SK-MEL-5 (cell line): ENCODE measurements at regions not wholly inside any gene's neighbourhood (a gene's known extent, or its start where the extent isn't known, plus 50 kb on each side); places are given as distances from the start of the nearest gene placed in this dataset.

Experiments
- DNase-seq: peaks from one replicate; pipeline ENCODE4 v3.0.0-alpha.2; 2016; ENCODE audit warnings: low read depth, low spot score
- in situ Hi-C: cut with HindIII; loops from 2 replicates; pipeline ENCODE4 v1.10.0; 2016; ENCODE audit warnings: low sequenced_read_pairs, high pct_unique_total_duplicates, low pct_unique_long_range_greater_than_20kb

DNA sequence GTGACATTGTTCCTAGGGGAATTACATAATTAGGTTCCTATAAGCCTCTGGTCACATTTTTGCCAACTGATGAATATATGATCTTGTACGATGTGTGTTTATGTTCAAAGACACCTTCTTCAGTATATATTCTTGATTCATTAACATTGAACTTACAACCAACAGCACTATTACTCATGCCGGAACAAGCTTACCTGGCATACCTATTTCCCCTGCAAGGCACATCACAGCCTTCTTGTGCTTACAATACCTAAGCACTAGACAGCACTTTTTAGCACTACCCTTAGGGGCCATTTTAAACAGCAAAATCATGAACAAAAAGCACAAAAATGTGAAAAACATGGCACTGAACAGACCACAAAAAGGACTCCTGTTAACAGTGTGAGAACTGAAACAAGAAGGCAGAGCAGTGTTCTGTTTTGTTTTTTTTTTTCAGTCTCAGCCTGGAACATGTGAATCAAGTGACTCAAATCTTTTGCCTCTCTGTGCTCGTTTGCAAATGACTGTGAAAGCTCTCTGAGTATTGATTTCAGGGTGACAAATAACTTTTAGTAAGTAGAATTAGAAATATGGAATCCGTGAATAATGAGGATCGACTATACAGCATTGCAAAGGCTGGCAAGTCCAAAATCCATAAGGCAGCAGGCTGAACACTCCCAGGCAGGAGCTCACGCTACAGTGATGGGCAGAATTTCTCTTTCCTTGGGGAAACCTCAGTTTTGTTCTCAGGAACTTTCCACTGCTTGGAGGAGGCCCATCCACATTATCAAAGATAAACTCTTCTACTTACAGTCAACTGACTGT is 102.3 kb upstream of the TSHZ2 start:
- in situ Hi-C loops: no loop called here
- no peak for DNase-seq

DNA sequence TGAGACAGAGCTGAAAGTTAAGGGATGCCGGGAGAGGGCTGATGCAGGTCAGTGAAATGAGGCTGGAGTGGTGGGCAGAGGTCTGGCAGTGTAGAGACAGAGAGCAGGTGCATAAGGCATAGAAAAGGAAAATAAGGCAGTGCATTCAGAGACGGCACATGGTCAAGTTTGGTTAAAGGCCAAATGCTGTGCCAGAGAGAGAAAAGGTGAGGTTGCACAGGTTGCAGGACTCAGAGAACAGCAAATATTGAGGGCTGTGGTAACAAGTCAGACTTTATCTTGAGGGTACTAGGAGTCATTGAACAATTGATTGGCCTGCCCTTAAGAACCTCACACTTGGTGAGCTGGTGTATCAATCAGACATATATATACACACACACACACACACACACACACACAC is 102.9 kb upstream of the TSHZ2 start:
- in situ Hi-C loops: no loop called here
- no peak for DNase-seq

DNA sequence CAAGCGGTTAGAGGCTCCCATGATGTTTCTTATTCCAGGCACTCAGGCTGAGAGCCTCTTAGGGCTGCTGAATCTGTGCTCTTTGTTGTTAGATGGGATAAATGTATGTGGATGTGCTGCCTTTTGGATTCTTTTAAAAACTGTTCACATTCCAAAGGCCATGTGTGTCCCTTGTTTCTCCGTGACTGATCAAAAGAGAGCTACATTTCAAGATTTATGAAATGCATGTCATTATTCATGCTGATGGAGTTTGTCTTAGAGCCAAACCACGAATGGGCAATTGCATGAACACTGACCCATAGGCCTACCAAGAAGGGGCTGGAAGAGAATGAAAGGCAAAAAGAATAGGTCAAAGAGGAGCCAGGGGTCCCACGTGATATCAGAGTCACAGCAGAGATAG is 104.9 kb upstream of the TSHZ2 start:
- DNase-seq: no peak
- in situ Hi-C loops: no loop called here

DNA sequence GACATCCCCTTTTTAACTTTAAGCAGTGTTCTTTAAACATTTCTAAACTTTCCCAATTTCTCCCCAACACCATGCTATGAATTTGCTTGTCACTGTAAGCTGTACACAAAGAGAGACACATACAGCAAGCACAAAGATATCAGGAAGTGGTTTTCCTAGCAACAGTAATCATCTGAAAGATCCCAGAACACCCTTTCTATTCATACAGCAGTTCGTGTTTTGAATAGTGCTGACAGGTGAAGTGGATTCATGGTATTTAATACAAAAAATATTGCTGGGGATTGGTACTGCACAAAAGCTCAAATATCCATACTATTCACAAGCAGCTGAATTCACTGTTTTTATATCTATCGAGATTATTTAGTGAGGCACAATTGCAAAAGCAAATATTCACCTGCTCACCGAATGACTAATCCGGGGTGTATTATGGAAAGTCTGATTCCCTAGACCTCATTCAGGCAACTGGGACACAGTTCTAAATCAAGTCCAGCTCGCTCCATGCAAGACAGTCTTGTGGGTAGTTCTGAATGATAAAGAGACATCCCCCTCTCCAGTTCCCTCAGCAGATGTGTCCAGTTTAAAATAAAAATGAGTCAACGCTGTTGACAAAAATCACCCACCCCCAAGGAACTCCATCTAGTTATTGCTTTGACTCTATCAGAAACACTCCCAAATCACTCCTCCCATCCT is 107.1 kb upstream of the TSHZ2 start:
- DNase-seq: no peak
- in situ Hi-C loops: no loop called here

DNA sequence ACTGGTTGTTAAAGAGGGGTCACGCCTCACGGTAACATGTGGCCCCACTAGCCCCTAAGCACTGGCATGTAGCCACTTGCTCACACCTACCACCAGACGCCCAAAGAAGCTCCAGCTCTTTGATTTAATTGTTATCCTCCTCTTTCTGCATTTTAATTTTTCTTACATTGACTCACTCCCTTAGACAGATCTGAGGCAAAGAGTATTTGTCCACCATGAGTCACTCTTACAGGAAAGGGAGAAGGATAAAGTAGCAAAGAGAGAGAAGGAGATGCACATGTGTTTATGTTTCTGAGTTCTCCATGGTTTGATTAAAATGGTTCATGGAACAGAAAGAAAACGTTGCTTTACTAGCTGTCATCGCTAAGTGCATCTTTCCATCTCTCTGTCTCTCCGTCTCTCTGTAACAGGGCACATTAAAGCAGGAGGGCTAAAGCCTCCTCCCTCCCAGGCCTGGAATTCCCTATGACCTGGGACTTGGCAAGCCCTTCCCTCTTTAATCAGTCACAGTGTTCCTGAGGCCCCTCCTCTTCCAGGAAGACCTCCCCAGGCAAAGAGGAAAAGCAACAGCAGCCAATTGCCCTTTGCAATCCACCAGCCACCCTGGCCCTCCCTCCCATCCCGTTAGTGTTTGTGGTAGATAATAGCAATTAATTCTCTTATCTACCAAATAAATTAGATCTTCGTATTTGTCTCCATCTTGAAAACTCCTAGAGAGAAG is 112.8 kb upstream of the TSHZ2 start:
- in situ Hi-C loops: no loop called here
- DNase-seq: no peak

DNA sequence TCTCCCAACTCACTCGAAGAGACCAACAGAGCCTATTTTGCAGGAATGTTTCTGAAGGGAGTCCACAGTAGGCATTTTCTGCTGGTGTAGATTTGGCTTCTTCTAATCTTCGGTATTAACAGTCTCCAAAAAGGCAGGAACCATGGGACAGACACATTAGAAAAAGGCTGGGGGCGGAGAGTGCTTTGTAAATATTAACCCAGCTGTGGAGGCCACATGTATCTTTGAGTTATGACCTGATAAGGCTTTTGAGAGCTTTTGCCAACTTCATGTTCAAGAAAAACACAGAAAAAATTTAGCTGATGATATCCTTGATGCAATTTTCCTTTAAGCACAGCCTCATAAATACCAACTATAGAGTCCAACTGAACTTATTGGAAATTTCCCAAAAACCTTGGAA is 119.4 kb upstream of the TSHZ2 start:
- no peak for DNase-seq
- in situ Hi-C loops: no loop called here

DNA sequence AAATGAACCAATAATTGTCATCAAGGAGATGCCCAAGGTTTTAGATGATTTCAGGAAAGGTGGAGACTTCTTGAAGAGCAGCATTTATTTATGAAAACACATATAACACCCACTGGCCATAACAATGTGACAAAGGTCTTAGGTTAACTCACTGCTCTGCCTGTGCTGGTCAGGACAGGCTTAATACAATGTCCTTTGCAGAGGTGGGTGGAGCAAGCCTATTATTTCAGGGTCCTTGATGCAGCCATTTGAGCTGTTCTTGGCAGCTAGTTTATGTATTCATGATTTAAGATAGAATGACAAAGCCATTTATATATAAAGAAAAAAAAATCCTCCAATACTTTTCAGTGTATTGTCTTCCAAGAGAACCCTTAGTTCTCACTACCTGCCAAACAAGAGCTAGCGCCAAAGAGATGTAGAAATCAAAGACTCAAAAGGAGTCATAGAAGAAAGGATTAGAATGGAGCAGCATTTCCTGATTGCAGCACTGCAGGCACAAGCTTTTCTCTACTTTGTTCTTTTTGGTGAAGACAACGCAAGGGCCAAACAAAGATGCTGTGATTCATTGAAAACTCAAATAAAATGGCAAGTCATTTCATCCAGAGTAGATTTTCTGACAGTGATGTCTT is 124.3 kb upstream of the TSHZ2 start:
- in situ Hi-C loops: no loop called here

DNA sequence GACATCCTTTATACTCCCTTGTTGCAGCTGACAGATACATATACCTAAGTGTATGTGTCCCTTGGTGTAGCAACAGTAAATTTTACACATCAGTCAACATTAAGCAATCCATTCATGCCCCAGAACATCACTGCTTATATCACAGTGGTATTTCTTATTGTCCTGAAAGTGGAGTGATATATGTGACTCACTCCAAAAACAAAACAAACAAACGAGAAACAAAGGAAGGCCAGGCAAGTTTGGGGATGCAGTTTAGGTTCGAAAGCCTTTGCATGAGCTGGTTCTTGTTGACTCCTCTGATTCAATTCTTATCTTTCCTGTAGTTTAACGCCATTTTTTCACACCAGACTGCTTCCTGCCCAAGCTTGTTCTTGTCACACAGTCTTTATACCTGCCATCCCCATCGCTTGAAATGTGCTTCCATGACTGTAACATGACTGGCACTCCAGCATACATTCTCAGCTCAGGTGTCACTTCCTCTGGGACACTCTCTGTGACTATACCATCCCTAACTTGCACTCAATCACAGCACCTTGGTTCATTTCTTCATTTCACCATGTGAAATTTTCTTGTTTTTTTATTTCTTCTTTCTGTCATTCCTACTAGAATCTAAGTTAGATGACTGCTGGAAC is 125.0 kb upstream of the TSHZ2 start:
- no peak for DNase-seq
- in situ Hi-C loops: no loop called here

More for the DNA sequence above, 124.3 kb upstream of the TSHZ2 start:
- DNase-seq: no peak

DNA sequence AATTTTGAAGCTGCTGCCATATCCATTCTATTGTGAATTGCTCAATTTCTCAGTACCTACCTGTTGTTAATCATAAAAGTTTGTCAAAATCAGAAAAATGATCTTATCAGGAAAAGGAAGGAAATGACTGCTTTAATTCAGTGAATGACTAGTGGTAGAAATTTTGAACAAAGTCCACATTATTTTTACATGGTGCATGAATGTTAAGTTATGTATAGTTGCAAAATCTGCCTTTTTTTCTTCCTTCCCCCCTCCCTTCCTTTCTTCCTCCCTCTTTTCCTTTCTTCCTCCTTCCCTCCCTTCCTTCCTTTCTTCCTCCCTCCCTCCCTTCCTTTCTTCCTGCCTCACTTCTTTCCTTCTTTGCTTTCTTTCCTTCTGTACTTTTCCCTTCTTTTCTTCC is 127.1 kb upstream of the TSHZ2 start:
- DNase-seq: no peak
- in situ Hi-C loops: no loop called here

DNA sequence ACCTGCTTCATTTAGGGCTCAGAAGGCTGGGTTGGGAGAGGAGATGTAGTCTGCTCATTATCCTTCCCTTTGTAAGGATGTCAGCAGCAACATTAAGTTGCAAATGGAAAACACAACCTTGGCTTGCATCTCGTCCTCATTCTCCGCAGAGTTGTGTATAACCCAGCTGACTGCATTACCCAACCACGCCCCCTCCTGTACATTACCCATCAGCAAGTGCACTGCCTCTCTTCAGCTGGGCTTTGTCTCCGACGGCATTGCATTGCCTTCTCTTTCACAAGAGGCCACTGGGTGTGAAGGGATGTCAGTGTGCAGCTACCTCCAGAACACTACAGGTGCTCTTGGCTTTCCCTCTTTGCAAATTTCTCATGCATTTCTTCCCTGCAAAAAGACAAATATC is 128.7 kb upstream of the TSHZ2 start:
- in situ Hi-C loops: no loop called here
- peak; percentile 5 for DNase-seq

DNA sequence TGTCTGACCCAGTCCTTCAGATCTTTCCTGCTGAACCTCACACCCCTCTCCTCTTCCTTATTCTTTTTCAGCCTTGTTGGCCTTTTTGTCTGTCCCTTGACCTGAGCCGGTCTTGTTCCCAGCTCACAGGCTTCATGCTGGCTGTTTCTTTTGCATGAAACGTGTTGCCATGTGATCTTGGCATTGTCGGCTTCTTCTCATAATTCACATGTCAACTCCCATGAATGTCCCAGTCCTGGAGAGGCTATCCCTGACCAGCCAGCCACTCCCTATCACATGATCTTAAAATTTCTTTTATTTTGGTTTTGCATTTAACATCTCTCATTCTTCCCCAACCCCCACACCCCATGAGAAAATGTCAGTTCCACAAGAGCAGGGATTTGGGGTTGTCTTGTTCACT is 131.2 kb upstream of the TSHZ2 start:
- no peak for DNase-seq
- in situ Hi-C loops: no loop called here

DNA sequence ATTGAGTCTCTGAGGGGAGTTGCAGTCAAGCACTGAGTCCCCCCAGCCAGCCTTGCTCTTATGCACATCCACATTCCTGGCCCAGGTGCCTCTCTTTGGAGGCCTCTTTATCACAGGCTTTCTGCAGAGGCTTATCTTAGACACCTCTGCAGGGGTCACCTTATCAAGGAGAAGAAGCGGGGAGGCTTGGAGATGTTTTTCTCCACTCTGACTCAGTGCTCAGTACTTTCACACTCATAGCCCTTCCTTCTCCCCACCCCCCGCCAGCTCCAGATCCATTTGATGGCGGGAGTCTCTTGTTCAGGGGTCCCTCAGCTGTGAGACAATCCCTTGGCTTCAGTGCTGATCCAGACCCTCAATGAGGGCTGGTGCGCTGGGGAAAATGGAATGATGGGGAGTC is 132.1 kb upstream of the TSHZ2 start:
- no peak for DNase-seq
- in situ Hi-C loops: no loop called here

DNA sequence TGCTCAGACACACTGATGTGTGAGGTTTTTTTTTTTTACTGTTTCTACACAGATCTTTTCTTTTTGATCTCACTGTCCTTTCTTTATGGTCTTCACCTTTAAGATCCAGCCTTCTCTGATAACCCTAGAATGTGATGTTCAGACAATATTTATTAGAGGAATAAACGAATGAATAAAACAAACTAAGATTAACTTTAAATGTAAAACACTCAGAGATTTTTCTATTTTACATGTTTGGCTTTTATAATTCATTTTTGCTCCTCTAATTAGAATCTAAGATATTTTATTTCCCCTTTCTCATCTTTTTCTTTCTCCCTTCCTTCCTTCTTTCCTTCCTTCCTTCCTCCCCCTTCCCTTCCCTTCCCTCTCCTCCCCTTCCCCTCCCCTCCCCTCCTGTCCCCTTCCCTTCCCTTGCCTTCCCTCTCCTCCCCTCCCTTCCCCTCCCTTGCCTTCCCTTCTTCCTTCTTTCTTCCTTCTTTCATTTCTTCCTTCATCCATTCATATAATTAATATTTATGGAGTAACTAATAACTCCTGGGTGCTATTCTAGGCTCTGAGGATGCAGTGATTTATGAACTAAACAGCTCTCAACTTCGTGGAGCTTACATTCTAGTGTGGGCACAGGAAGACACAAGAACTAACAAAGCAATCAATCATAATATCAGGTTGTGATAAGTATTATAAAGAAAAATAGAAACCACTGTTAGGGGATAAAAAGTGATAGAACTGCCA is 133.5 kb upstream of the TSHZ2 start:
- DNase-seq: no peak
- in situ Hi-C loops: no loop called here

DNA sequence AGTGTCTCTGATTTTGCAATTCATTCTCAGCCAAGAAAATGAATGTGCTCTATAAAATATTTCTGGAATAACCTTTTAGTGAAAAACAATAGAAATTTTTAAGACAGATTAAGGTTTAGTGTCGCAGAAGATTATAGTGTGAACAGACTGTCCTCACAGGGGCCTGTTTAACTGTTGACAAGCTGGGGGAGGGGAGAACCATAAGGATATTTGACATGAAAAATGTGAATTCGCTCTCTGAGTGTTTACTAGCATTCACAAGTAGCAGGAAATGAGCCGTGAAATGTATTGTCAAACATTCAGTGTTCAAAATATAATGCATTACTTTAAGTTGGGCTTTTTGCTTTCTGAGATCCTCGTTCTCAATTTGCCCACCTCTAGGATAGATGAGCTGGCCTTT is 134.8 kb upstream of the TSHZ2 start:
- DNase-seq: no peak
- in situ Hi-C loops: no loop called here

DNA sequence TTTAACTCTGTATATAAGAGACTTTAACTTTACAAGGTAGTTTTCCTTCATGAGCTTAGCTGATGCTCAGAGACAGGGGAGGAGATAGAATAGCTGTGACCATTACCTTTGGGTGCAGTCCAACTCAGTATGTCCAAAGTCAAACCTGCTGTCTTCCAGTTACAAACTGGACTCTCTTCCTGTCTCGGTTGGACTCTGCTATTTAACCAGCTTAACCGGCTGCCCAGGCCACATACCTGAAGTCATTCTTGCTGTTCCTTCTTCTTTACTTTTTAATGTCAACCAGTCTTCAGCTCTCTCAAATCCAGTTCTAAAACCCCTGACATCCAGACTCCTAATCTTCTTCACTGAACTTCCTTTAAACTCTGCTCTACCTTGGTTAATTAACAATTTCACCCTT is 138.3 kb upstream of the TSHZ2 start:
- in situ Hi-C loops: no loop called here

DNA sequence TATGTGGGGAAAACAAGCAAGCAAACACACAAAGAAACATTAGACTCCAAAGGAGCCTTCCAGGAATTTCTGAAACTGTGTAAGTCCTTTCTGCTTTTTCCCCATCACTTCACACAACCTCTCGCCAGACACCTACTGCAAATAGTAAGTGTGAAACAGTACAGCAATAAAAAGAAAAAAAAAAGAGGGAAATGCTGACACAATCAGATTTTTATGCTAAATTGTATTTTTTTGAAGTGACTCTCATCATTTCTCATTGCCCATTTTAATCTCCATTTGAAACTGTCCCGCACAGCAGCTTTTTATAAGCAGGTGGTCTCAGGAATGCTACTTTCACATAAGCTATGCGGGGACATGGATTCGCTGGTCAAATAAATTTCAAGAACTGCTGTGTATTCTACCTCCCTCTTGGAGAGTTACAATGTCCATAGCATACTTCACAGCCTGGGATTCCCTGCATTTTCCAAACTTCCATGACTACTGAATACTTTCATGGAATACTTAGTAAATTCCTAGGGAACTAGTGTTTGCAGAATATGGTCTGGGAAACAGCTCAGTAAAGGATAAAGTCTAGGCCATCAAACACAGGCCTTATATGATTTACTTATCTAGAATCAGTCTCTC is 139.9 kb upstream of the TSHZ2 start:
- DNase-seq: no peak
- in situ Hi-C loops: no loop called here

More for the DNA sequence above, 138.3 kb upstream of the TSHZ2 start:
- no peak for DNase-seq

DNA sequence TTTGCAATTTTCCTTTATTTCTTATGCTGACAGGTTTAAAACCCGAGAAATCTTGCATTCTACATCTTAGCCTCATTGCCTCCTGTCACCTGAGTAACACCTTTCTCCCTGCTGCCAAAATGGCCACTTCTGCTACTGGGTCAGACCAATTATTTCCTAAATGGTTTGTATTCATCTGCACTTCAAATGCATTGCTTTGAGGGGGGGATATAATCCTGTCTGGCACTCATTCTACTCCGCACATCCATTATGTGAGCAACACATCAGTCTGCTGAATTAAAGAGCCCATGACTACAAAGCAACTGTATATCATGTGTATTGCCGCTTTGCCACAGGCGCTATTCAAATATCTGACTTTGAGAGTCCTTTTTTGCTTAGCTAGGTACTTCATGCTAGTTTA is 141.6 kb upstream of the TSHZ2 start:
- in situ Hi-C loops: no loop called here
- no peak for DNase-seq
